WERI-Rb-1 (cell line): ENCODE measurements at regions not wholly inside any gene's neighbourhood (a gene's known extent, or its start where the extent isn't known, plus 50 kb on each side); places are given as distances from the start of the nearest gene placed in this dataset.

Experiments
- DNase-seq: peaks from one replicate; pipeline ENCODE4 v3.0.0-alpha.2; 2020
- H3K27ac ChIP-seq: fragments of 250-450 bp; sonication (Bioruptor Pico); 2 replicates; pipeline ENCODE4 v1.5.1; 2020; ENCODE audit warnings: mild to moderate bottlenecking, moderate library complexity
- H3K27me3 ChIP-seq: fragments of 250-450 bp; sonication (Bioruptor Pico); 2 replicates; pipeline ENCODE4 v1.5.1; 2021; ENCODE audit warnings: mild to moderate bottlenecking, low read depth, moderate library complexity; ENCODE audit not compliant: insufficient read depth, severe bottlenecking
- H3K36me3 ChIP-seq: fragments of 250-450 bp; sonication (Bioruptor Pico); 2 replicates; pipeline ENCODE4 v1.5.1; 2020; ENCODE audit warnings: mild to moderate bottlenecking, moderate library complexity
- H3K4me3 ChIP-seq: 2 replicates; pipeline ENCODE4 v1.5.1; 2011; ENCODE audit warnings: low read depth, mild to moderate bottlenecking, control low read depth, low read length
- H3K9me3 ChIP-seq: fragments of 250-450 bp; sonication (Bioruptor Pico); 2 replicates; pipeline ENCODE4 v1.5.1; 2021; ENCODE audit warnings: mild to moderate bottlenecking, moderate library complexity; ENCODE audit not compliant: severe bottlenecking
- CTCF ChIP-seq: IDR thresholded peaks from 2 replicates; pipeline ENCODE4 v1.5.1; 2011; ENCODE audit warnings: low read depth, mild to moderate bottlenecking, control low read depth, inconsistent platforms, low read length

- H3K27ac ChIP-seq, result no peak overlapping the region
- H3K4me3 ChIP-seq, result no peak overlapping the region
- no peaks in the 10 kb centered on the region for H3K9me3 ChIP-seq
- TF ChIP-seq CTCF, result no peak
- no peak for DNase-seq
- H3K27me3 ChIP-seq, result no peaks in the 10 kb centered on the region
- no peaks in the 10 kb centered on the region for H3K36me3 ChIP-seq
These were observed 96.8 kb upstream of the RUNX3 start for GRCh38 chr1:25026730-25027450.

- H3K27me3 ChIP-seq, result no peaks in the 10 kb centered on the region
- no peaks in the 10 kb centered on the region for H3K36me3 ChIP-seq
- no peak overlapping the region for H3K4me3 ChIP-seq
- no peak for TF ChIP-seq CTCF
- DNase-seq, result no peak
- H3K27ac ChIP-seq, result no peak overlapping the region
- H3K9me3 ChIP-seq, result no peaks in the 10 kb centered on the region
These were observed 96.2 kb upstream of the RUNX3 start for GRCh38 chr1:25026304-25026703.

- no peaks in the 10 kb centered on the region for H3K36me3 ChIP-seq
- no peaks in the 10 kb centered on the region for H3K9me3 ChIP-seq
- no peak overlapping the region for H3K27ac ChIP-seq
- no peak overlapping the region for H3K4me3 ChIP-seq
- no peak for DNase-seq
- no peak for TF ChIP-seq CTCF
- H3K27me3 ChIP-seq, result no peaks in the 10 kb centered on the region
These were observed 94.7 kb upstream of the RUNX3 start for GRCh38 chr1:25024615-25025350.

GRCh38 chr1:25023826-25024225 is 93.8 kb upstream of the RUNX3 start:
- no peak for DNase-seq
- H3K36me3 ChIP-seq, result no peaks in the 10 kb centered on the region
- no peaks in the 10 kb centered on the region for H3K9me3 ChIP-seq
- no peak overlapping the region for H3K27ac ChIP-seq
- no peak overlapping the region for H3K4me3 ChIP-seq
- H3K27me3 ChIP-seq, result no peaks in the 10 kb centered on the region
- no peak for TF ChIP-seq CTCF

GRCh38 chr1:25023190-25023578 is 93.1 kb upstream of the RUNX3 start:
- H3K27me3 ChIP-seq, result no peaks in the 10 kb centered on the region
- no peaks in the 10 kb centered on the region for H3K9me3 ChIP-seq
- no peak for TF ChIP-seq CTCF
- H3K27ac ChIP-seq, result no peak overlapping the region
- no peak overlapping the region for H3K4me3 ChIP-seq
- H3K36me3 ChIP-seq, result no peaks in the 10 kb centered on the region
- DNase-seq, result no peak
